ENCODE measurements at regions not wholly inside any gene's neighbourhood (a gene's known extent, or its start where the extent isn't known, plus 50 kb on each side); places are given as distances from the start of the nearest gene placed in this dataset.

DNA sequence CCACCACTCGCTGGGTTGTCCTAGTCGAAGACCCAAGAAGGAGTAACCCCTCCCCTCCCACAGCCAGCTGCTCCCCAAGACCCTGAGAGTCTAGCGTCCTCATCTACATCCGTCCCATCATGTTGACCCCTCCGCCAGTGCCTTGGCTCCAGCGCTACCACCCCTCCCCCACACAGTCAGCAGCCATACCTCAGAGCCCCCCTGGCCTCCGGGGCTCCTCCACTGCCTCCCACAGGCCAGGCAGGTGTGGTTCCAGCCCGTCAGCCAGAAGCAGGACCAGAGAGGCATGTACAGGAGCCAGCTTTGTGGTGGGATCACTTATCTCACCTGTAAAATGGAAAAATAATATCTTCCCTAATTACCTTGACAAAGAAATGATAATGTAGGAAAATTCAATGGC lies 51.5 kb upstream of the PHF21B start:
- WGBS (ENCODE audit: insufficient coverage, insufficient read length) = no CpG with 5 or more reads among the region's 8 CpGs
- Histone ChIP-seq H3K36me3 (ENCODE audit: control insufficient read depth, insufficient read depth, low read length) (no peaks in the 10 kb centered on the region), H3K9me3 (ENCODE audit: control insufficient read depth, insufficient read depth, low read length) (no peaks in the 10 kb centered on the region), H3K27ac (ENCODE audit: low read length) (no peak overlapping the region), H3K4me1 (ENCODE audit: control insufficient read depth, insufficient read depth, low read length) (no peaks in the 10 kb centered on the region), H3K4me3 (ENCODE audit: low read length) (no peak overlapping the region), H3K27me3 (ENCODE audit: control insufficient read depth, insufficient read depth, low read length) (no peaks in the 10 kb centered on the region)
- no peak for DNase-seq (ENCODE audit: low read depth, low spot score)

DNA sequence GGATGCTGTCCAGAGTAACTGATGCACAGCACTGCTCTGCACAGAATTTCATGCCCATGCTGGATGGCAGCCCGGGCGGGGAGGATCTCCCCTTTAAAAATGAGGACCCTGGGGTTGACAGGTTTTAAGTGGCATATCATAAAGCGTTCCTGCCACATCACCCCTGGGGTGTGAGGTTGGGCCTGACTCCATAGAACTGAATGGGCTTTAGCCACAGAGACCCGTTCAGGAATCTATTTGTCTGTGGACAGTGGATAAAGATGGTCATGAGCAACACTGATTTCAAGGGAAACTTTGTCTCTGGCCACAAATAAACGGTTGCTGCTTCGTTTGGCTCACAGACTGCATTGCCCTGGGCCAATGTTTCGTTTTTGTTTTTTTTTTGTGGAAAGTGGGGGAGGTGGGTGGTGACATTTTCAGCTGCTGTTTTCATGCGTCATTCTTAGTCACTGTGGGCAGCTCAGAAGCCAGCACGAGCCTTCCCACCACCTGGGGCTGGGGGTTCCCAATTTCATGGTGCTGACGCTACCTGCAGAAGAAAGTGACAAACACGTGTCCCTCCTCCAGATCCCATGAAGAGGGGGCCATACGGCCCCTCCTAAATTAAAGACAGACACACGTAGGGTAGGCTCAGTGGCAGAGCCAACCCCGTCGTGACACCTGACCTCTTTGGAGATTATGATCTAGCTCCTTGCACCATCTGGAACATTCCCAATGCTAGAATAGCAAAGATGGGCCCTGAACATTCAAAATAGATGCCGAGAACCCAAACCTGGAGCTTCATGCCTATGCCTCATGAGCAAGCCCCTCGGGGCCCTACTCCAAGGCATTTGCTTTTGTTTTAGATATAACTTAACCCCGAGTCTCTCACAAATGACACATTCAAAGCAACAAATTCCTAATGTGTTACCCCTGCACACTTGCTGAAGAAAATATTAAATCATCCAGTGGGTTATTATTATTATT lies 54.8 kb upstream of the PHF21B start:
- no CpG with 5 or more reads among the region's 18 CpGs for WGBS (ENCODE audit: insufficient coverage, insufficient read length)
- DNase-seq (ENCODE audit: low read depth, low spot score) = no peak
- H3K27me3 ChIP-seq (ENCODE audit: control insufficient read depth, insufficient read depth, low read length) = no peaks in the 10 kb centered on the region

DNA sequence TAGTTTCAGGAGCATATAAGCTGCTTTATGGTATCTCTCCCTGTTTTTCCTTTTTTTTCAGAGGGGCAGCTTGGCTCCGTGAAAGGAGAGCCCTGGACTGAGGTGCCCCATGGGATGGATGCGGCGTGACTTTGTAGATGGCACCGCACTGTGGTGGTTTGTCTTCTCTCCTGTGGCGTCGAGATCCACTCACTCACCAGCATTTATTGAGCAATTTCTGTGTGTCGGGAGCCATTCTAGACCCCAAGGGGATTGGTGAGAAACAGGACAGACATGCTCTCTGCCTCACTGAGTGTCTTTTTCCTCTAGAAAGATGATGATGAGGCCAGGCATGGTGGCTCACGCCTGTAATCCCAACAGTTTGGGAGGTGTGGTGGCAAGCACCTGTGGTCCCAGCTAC lies 55.9 kb upstream of the PHF21B start:
- H3K36me3 ChIP-seq (ENCODE audit: control insufficient read depth, insufficient read depth, low read length) = no peaks in the 10 kb centered on the region
- no peak overlapping the region for H3K4me3 ChIP-seq (ENCODE audit: low read length)
- H3K27me3 ChIP-seq (ENCODE audit: control insufficient read depth, insufficient read depth, low read length) = no peaks in the 10 kb centered on the region
- H3K9me3 ChIP-seq (ENCODE audit: control insufficient read depth, insufficient read depth, low read length) = no peaks in the 10 kb centered on the region
- no peak for DNase-seq (ENCODE audit: low read depth, low spot score)
- H3K27ac ChIP-seq (ENCODE audit: low read length) = no peak overlapping the region
- no CpG with 5 or more reads among the region's 8 CpGs for WGBS (ENCODE audit: insufficient coverage, insufficient read length)
- H3K4me1 ChIP-seq (ENCODE audit: control insufficient read depth, insufficient read depth, low read length) = no peaks in the 10 kb centered on the region

More for the DNA sequence above, 54.8 kb upstream of the PHF21B start:
- no peaks in the 10 kb centered on the region for H3K9me3 ChIP-seq (ENCODE audit: control insufficient read depth, insufficient read depth, low read length)
- no peak overlapping the region for H3K4me3 ChIP-seq (ENCODE audit: low read length)
- H3K36me3 ChIP-seq (ENCODE audit: control insufficient read depth, insufficient read depth, low read length) = no peaks in the 10 kb centered on the region
- H3K27ac ChIP-seq (ENCODE audit: low read length) = no peak overlapping the region
- H3K4me1 ChIP-seq (ENCODE audit: control insufficient read depth, insufficient read depth, low read length) = no peaks in the 10 kb centered on the region

- no peak overlapping the region for H3K27ac ChIP-seq (ENCODE audit: low read length)
- H3K4me1 ChIP-seq (ENCODE audit: control insufficient read depth, insufficient read depth, low read length) = peaks cover 3% of the 10 kb centered on the region; the same call in 1 of the 2 replicates
- no peaks in the 10 kb centered on the region for H3K36me3 ChIP-seq (ENCODE audit: control insufficient read depth, insufficient read depth, low read length)
- H3K9me3 ChIP-seq (ENCODE audit: control insufficient read depth, insufficient read depth, low read length) = no peaks in the 10 kb centered on the region
- H3K4me3 ChIP-seq (ENCODE audit: low read length) = no peak overlapping the region
- H3K27me3 ChIP-seq (ENCODE audit: control insufficient read depth, insufficient read depth, low read length) = no peaks in the 10 kb centered on the region
- DNase-seq (ENCODE audit: low read depth, low spot score) = no peak
- no CpG with 5 or more reads among the region's 1 CpG for WGBS (ENCODE audit: insufficient coverage, insufficient read length)
These were observed 57.9 kb upstream of the PHF21B start for GRCh38 chr22:45067731-45068130.

- peaks cover 3% of the 10 kb centered on the region; the same call in 1 of the 2 replicates for H3K4me1 ChIP-seq (ENCODE audit: control insufficient read depth, insufficient read depth, low read length)
- WGBS (ENCODE audit: insufficient coverage, insufficient read length) = no CpG with 5 or more reads among the region's 5 CpGs
- H3K4me3 ChIP-seq (ENCODE audit: low read length) = no peak overlapping the region
- no peaks in the 10 kb centered on the region for H3K27me3 ChIP-seq (ENCODE audit: control insufficient read depth, insufficient read depth, low read length)
- no peaks in the 10 kb centered on the region for H3K36me3 ChIP-seq (ENCODE audit: control insufficient read depth, insufficient read depth, low read length)
- no peak for DNase-seq (ENCODE audit: low read depth, low spot score)
- H3K9me3 ChIP-seq (ENCODE audit: control insufficient read depth, insufficient read depth, low read length) = no peaks in the 10 kb centered on the region
- H3K27ac ChIP-seq (ENCODE audit: low read length) = no peak overlapping the region
These were observed 60.1 kb upstream of the PHF21B start for GRCh38 chr22:45069925-45070324.

GRCh38 chr22:45071618-45072017 lies 61.8 kb upstream of the PHF21B start:
- Histone ChIP-seq H3K9me3 (ENCODE audit: control insufficient read depth, insufficient read depth, low read length) (no peaks in the 10 kb centered on the region), H3K4me3 (ENCODE audit: low read length) (no peak overlapping the region)

DNA sequence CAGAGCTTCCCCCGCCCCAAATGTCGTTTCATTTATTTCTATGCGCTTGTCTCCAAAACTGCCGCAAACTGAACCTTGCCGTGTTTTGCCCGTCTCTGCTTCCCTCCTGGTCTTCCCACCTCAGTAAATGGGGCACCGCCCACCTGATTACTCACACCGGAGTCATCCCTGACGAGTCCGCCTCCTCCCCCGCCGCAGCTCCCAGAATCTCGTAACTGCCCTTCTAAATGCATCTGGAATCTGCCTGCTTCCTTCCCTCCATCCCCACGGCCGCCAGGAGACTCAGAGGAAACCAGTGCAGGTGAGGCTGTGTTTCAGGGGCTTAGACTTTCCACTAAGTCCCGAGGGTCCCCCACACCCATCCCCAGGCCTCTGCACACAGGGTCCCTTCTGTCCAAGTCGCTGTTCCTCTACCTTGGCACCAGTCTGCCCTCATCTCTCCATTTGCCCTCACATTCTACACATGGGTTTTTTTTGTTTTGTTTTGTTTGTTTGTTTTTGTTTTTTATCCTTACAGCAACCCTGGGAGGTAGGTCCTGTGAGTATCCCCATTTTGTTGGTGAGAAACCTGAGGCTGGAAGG lies 62.6 kb upstream of the PHF21B start:
- peak; percentile 60 for DNase-seq (ENCODE audit: low read depth, low spot score)
- Histone ChIP-seq H3K9me3 (ENCODE audit: control insufficient read depth, insufficient read depth, low read length) (no peaks in the 10 kb centered on the region), H3K27me3 (ENCODE audit: control insufficient read depth, insufficient read depth, low read length) (no peaks in the 10 kb centered on the region), H3K27ac (ENCODE audit: low read length) (no peak overlapping the region), H3K4me3 (ENCODE audit: low read length) (no peak overlapping the region), H3K36me3 (ENCODE audit: control insufficient read depth, insufficient read depth, low read length) (no peaks in the 10 kb centered on the region), H3K4me1 (ENCODE audit: control insufficient read depth, insufficient read depth, low read length) (peaks cover 3% of the 10 kb centered on the region; the same call in 1 of the 2 replicates)
- no CpG with 5 or more reads among the region's 17 CpGs for WGBS (ENCODE audit: insufficient coverage, insufficient read length)

More at GRCh38 chr22:45071618-45072017, 61.8 kb upstream of the PHF21B start:
- Histone ChIP-seq H3K27me3 (ENCODE audit: control insufficient read depth, insufficient read depth, low read length) (no peaks in the 10 kb centered on the region), H3K27ac (ENCODE audit: low read length) (no peak overlapping the region), H3K36me3 (ENCODE audit: control insufficient read depth, insufficient read depth, low read length) (no peaks in the 10 kb centered on the region), H3K4me1 (ENCODE audit: control insufficient read depth, insufficient read depth, low read length) (peaks cover 3% of the 10 kb centered on the region; the same call in 1 of the 2 replicates)
- no peak for DNase-seq (ENCODE audit: low read depth, low spot score)
- no CpG with 5 or more reads among the region's 9 CpGs for WGBS (ENCODE audit: insufficient coverage, insufficient read length)

GRCh38 chr22:45073064-45073463 lies 63.3 kb upstream of the PHF21B start:
- Histone ChIP-seq H3K27ac (ENCODE audit: low read length) (no peak overlapping the region), H3K4me1 (ENCODE audit: control insufficient read depth, insufficient read depth, low read length) (peaks cover 4% of the 10 kb centered on the region; the same call in 1 of the 2 replicates), H3K9me3 (ENCODE audit: control insufficient read depth, insufficient read depth, low read length) (no peaks in the 10 kb centered on the region), H3K36me3 (ENCODE audit: control insufficient read depth, insufficient read depth, low read length) (no peaks in the 10 kb centered on the region), H3K27me3 (ENCODE audit: control insufficient read depth, insufficient read depth, low read length) (no peaks in the 10 kb centered on the region), H3K4me3 (ENCODE audit: low read length) (no peak overlapping the region)
- no CpG with 5 or more reads among the region's 5 CpGs for WGBS (ENCODE audit: insufficient coverage, insufficient read length)
- no peak for DNase-seq (ENCODE audit: low read depth, low spot score)

DNA sequence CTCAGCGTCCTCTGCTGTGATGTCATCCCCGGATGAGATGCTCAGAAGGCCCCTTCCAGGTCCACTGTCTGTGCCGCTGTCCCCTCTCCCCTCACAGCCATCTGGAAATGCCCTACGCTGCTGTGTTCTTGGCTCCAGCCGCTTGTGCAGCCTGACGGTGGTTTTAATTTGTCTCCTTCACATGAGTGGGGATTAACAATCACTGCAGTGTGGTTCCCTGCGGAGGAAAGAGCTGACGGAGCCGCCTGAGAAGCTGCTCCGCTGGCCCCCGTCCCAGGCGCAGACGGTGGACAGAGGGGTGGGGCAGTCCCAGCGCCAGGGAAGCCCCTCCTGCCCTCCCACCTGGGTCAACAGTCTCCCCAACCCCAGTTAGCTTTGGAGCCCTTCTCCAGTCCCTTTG lies 67.5 kb upstream of the PHF21B start:
- H3K27me3 ChIP-seq (ENCODE audit: control insufficient read depth, insufficient read depth, low read length) = no peaks in the 10 kb centered on the region
- no CpG with 5 or more reads among the region's 14 CpGs for WGBS (ENCODE audit: insufficient coverage, insufficient read length)

GRCh38 chr22:45077826-45078334 lies 68.1 kb upstream of the PHF21B start:
- no peaks in the 10 kb centered on the region for H3K27me3 ChIP-seq (ENCODE audit: control insufficient read depth, insufficient read depth, low read length)
- H3K4me3 ChIP-seq (ENCODE audit: low read length) = no peak overlapping the region
- DNase-seq (ENCODE audit: low read depth, low spot score) = no peak
- no peak overlapping the region for H3K27ac ChIP-seq (ENCODE audit: low read length)
- H3K36me3 ChIP-seq (ENCODE audit: control insufficient read depth, insufficient read depth, low read length) = no peaks in the 10 kb centered on the region
- no peaks in the 10 kb centered on the region for H3K9me3 ChIP-seq (ENCODE audit: control insufficient read depth, insufficient read depth, low read length)
- no CpG with 5 or more reads among the region's 25 CpGs for WGBS (ENCODE audit: insufficient coverage, insufficient read length)
- 0 out of 2 replicates have a peak, but pooled peaks cover 2% of the 10 kb centered on the region for H3K4me1 ChIP-seq (ENCODE audit: control insufficient read depth, insufficient read depth, low read length)

More for the DNA sequence above, 67.5 kb upstream of the PHF21B start:
- Histone ChIP-seq H3K27ac (ENCODE audit: low read length) (no peak overlapping the region), H3K9me3 (ENCODE audit: control insufficient read depth, insufficient read depth, low read length) (no peaks in the 10 kb centered on the region), H3K4me1 (ENCODE audit: control insufficient read depth, insufficient read depth, low read length) (0 out of 2 replicates have a peak, but pooled peaks cover 2% of the 10 kb centered on the region), H3K4me3 (ENCODE audit: low read length) (no peak overlapping the region), H3K36me3 (ENCODE audit: control insufficient read depth, insufficient read depth, low read length) (no peaks in the 10 kb centered on the region)
- no peak for DNase-seq (ENCODE audit: low read depth, low spot score)

Data from iPS DF 6.9 (cell line).